ENCODE measurements at regions not wholly inside any gene's neighbourhood (a gene's known extent, or its start where the extent isn't known, plus 50 kb on each side); places are given as distances from the start of the nearest gene placed in this dataset.

DNA sequence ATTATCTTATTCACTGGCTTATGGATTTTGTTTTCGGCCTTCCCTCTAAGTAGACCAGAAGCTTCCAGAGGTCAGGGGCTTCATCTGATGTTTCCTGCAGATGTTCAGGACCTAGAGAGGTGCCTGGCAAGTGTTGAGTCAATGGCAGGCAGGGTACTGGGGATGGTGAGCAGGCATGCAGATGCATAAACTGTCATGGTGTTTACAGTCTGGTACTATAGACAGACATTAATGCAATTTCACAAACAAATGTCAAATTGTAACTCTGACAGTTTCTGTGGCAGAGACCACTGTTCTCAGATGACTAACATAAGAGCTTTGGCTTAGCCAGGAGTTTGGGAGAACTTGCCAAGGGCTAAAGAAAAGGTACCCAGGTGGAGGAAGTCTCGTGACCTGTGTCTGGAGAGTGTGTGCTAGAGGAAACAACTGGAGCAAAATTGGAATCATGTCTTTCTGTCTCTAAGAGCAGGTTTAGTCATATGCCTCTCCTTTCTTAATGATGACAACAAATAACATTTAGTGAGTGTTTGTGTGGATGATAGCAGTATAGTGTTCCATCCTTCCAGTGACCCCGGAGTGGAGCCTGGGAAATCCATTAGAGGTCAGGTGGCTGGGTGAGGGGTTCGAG lies 53.7 kb upstream of the TRAK1 start:
- H3K4me3 ChIP-seq (ENCODE audit: low read length) = no peak overlapping the region
- peaks cover 6% of the 10 kb centered on the region for H3K4me1 ChIP-seq (ENCODE audit: control insufficient read depth, insufficient read depth, low read length)
- no peaks in the 10 kb centered on the region for H3K27me3 ChIP-seq (ENCODE audit: control insufficient read depth, insufficient read depth, low read length)
- DNase-seq = no peak
- no peak overlapping the region for H3K27ac ChIP-seq (ENCODE audit: low read length)
- peaks cover 4% of the 10 kb centered on the region for H3K36me3 ChIP-seq (ENCODE audit: control insufficient read depth, insufficient read depth, low read length)
- 100% methylated on average over 1 of the region's 4 CpGs for WGBS (ENCODE audit: insufficient coverage, low lambda C conversion rate)
- no peaks in the 10 kb centered on the region for H3K9me3 ChIP-seq (ENCODE audit: control insufficient read depth, low read depth, low read length)

GRCh38 chr3:42036483-42036823 lies 54.7 kb upstream of the TRAK1 start:
- peak overlapping the region; percentile 34 for H3K27ac ChIP-seq (ENCODE audit: low read length)
- DNase-seq = peak; percentile 79
- no peaks in the 10 kb centered on the region for H3K9me3 ChIP-seq (ENCODE audit: control insufficient read depth, low read depth, low read length)
- H3K4me3 ChIP-seq (ENCODE audit: low read length) = no peak overlapping the region
- peaks cover 6% of the 10 kb centered on the region for H3K4me1 ChIP-seq (ENCODE audit: control insufficient read depth, insufficient read depth, low read length)
- 80% methylated on average over 1 of the region's 3 CpGs for WGBS (ENCODE audit: insufficient coverage, low lambda C conversion rate)
- H3K36me3 ChIP-seq (ENCODE audit: control insufficient read depth, insufficient read depth, low read length) = peaks cover 4% of the 10 kb centered on the region
- H3K27me3 ChIP-seq (ENCODE audit: control insufficient read depth, insufficient read depth, low read length) = no peaks in the 10 kb centered on the region

DNA sequence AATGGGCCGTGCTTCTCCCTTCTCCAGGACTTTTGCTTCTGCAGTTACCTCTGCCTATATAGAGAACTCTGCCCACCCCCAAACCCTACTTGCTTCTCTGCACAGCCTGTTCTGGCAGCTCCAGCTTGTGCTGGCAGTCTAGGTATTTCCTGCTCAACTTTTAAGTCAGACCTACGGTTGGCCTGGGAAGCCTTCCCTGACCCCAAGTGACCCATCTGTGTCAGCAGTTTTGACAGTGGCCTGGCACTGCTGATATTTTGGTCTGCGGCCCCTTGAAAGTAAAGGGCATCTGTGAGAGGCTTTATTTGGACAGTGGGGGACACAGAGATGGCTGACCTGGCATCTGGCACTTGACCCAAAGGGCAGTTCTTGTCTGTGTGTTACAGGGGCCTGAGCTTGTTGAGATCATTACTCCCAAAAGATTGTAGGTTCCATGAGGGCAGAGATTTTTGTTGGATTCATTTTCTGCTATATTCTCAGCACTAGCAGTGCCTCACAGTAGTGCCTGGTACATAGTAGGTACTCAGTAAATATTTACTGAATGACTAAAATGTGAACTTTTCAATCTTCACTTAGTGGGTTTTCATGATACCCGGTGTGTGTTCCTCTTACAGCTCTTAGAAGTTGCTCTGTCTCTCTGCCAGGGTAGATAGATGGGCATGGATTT lies 55.2 kb upstream of the TRAK1 start:
- Histone ChIP-seq H3K27me3 (ENCODE audit: control insufficient read depth, insufficient read depth, low read length) (no peaks in the 10 kb centered on the region), H3K4me1 (ENCODE audit: control insufficient read depth, insufficient read depth, low read length) (peaks cover 6% of the 10 kb centered on the region), H3K27ac (ENCODE audit: low read length) (peak overlapping the region; percentile 4), H3K9me3 (ENCODE audit: control insufficient read depth, low read depth, low read length) (no peaks in the 10 kb centered on the region), H3K4me3 (ENCODE audit: low read length) (no peak overlapping the region), H3K36me3 (ENCODE audit: control insufficient read depth, insufficient read depth, low read length) (peaks cover 4% of the 10 kb centered on the region)
- DNase-seq = no peak
- no CpG with 5 or more reads among the region's 4 CpGs for whole genome bisulfite sequencing (ENCODE audit: insufficient coverage, low lambda C conversion rate)

GRCh38 chr3:42035007-42035406 lies 56.1 kb upstream of the TRAK1 start:
- peaks cover 4% of the 10 kb centered on the region for H3K36me3 ChIP-seq (ENCODE audit: control insufficient read depth, insufficient read depth, low read length)
- no peak for DNase-seq
- no peak overlapping the region for H3K4me3 ChIP-seq (ENCODE audit: low read length)
- no peaks in the 10 kb centered on the region for H3K27me3 ChIP-seq (ENCODE audit: control insufficient read depth, insufficient read depth, low read length)
- no peak overlapping the region for H3K27ac ChIP-seq (ENCODE audit: low read length)
- no peaks in the 10 kb centered on the region for H3K9me3 ChIP-seq (ENCODE audit: control insufficient read depth, low read depth, low read length)
- H3K4me1 ChIP-seq (ENCODE audit: control insufficient read depth, insufficient read depth, low read length) = peaks cover 6% of the 10 kb centered on the region
- WGBS (ENCODE audit: insufficient coverage, low lambda C conversion rate) = 100% methylated on average over 2 of the region's 3 CpGs

GRCh38 chr3:42033741-42034140 lies 57.4 kb upstream of the TRAK1 start:
- Histone ChIP-seq H3K36me3 (ENCODE audit: control insufficient read depth, insufficient read depth, low read length) (peaks cover 4% of the 10 kb centered on the region), H3K4me1 (ENCODE audit: control insufficient read depth, insufficient read depth, low read length) (peaks cover 6% of the 10 kb centered on the region), H3K27me3 (ENCODE audit: control insufficient read depth, insufficient read depth, low read length) (no peaks in the 10 kb centered on the region), H3K27ac (ENCODE audit: low read length) (no peak overlapping the region), H3K9me3 (ENCODE audit: control insufficient read depth, low read depth, low read length) (no peaks in the 10 kb centered on the region), H3K4me3 (ENCODE audit: low read length) (no peak overlapping the region)
- WGBS (ENCODE audit: insufficient coverage, low lambda C conversion rate) = 75% methylated on average over 1 of the region's 2 CpGs
- DNase-seq = no peak

- peaks cover 6% of the 10 kb centered on the region for H3K4me1 ChIP-seq (ENCODE audit: control insufficient read depth, insufficient read depth, low read length)
- no peaks in the 10 kb centered on the region for H3K27me3 ChIP-seq (ENCODE audit: control insufficient read depth, insufficient read depth, low read length)
- peak overlapping the region; percentile 0 for H3K27ac ChIP-seq (ENCODE audit: low read length)
- no peaks in the 10 kb centered on the region for H3K9me3 ChIP-seq (ENCODE audit: control insufficient read depth, low read depth, low read length)
- no peak overlapping the region for H3K4me3 ChIP-seq (ENCODE audit: low read length)
- DNase-seq = peak in 1 of 2 donors; percentile 33
- no CpG with 5 or more reads among the region's 15 CpGs for WGBS (ENCODE audit: insufficient coverage, low lambda C conversion rate)
- peaks cover 4% of the 10 kb centered on the region for H3K36me3 ChIP-seq (ENCODE audit: control insufficient read depth, insufficient read depth, low read length)
These were observed 58.3 kb upstream of the TRAK1 start for GRCh38 chr3:42032693-42033349.

GRCh38 chr3:42031808-42032480 lies 59.2 kb upstream of the TRAK1 start:
- DNase-seq = no peak
- H3K4me1 ChIP-seq (ENCODE audit: control insufficient read depth, insufficient read depth, low read length) = peaks cover 6% of the 10 kb centered on the region
- no peaks in the 10 kb centered on the region for H3K27me3 ChIP-seq (ENCODE audit: control insufficient read depth, insufficient read depth, low read length)
- H3K36me3 ChIP-seq (ENCODE audit: control insufficient read depth, insufficient read depth, low read length) = peaks cover 4% of the 10 kb centered on the region
- no peak overlapping the region for H3K4me3 ChIP-seq (ENCODE audit: low read length)
- no peaks in the 10 kb centered on the region for H3K9me3 ChIP-seq (ENCODE audit: control insufficient read depth, low read depth, low read length)
- no CpG with 5 or more reads among the region's 8 CpGs for WGBS (ENCODE audit: insufficient coverage, low lambda C conversion rate)
- H3K27ac ChIP-seq (ENCODE audit: low read length) = no peak overlapping the region

DNA sequence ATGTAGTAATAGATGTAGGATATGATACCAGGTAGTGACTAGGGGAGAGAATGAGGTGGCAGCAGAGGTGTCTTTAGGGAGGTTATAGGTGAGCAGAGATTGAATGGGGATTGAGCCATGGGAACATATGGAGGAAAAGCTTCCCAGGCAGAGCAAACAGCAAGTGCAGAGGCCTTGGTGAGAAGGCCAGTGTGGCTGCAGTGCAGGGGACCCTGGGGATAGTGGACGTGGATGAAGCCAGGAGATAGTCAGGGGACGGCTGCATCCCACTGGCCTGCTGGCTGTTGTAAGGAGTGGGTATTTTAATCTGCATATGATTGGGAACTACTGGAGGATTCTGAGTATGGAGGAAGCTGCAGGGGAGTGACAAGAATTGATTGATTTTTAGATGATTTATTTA lies 62.7 kb upstream of the TRAK1 start:
- DNase-seq = no peak
- Histone ChIP-seq H3K9me3 (ENCODE audit: control insufficient read depth, low read depth, low read length) (no peaks in the 10 kb centered on the region), H3K4me1 (ENCODE audit: control insufficient read depth, insufficient read depth, low read length) (peaks cover 19% of the 10 kb centered on the region), H3K27me3 (ENCODE audit: control insufficient read depth, insufficient read depth, low read length) (no peaks in the 10 kb centered on the region), H3K27ac (ENCODE audit: low read length) (no peak overlapping the region), H3K4me3 (ENCODE audit: low read length) (no peak overlapping the region), H3K36me3 (ENCODE audit: control insufficient read depth, insufficient read depth, low read length) (no peaks in the 10 kb centered on the region)
- 80% methylated on average over 1 of the region's 2 CpGs for WGBS (ENCODE audit: insufficient coverage, low lambda C conversion rate)

- WGBS (ENCODE audit: insufficient coverage, low lambda C conversion rate) = 100% methylated on average over 1 of the region's 5 CpGs
- DNase-seq = no peak
- Histone ChIP-seq H3K4me3 (ENCODE audit: low read length) (no peak overlapping the region), H3K9me3 (ENCODE audit: control insufficient read depth, low read depth, low read length) (no peaks in the 10 kb centered on the region), H3K4me1 (ENCODE audit: control insufficient read depth, insufficient read depth, low read length) (peaks cover 16% of the 10 kb centered on the region), H3K36me3 (ENCODE audit: control insufficient read depth, insufficient read depth, low read length) (no peaks in the 10 kb centered on the region), H3K27ac (ENCODE audit: low read length) (no peak overlapping the region), H3K27me3 (ENCODE audit: control insufficient read depth, insufficient read depth, low read length) (no peaks in the 10 kb centered on the region)
These were observed 63.6 kb upstream of the TRAK1 start for GRCh38 chr3:42027571-42027970.

- 18% methylated on average over 1 of the region's 7 CpGs for WGBS (ENCODE audit: insufficient coverage, low lambda C conversion rate)
- Histone ChIP-seq H3K36me3 (ENCODE audit: control insufficient read depth, insufficient read depth, low read length) (no peaks in the 10 kb centered on the region), H3K27ac (ENCODE audit: low read length) (peak overlapping the region; percentile 71), H3K4me1 (ENCODE audit: control insufficient read depth, insufficient read depth, low read length) (peaks cover 16% of the 10 kb centered on the region), H3K27me3 (ENCODE audit: control insufficient read depth, insufficient read depth, low read length) (no peaks in the 10 kb centered on the region), H3K9me3 (ENCODE audit: control insufficient read depth, low read depth, low read length) (no peaks in the 10 kb centered on the region), H3K4me3 (ENCODE audit: low read length) (peak overlapping the region; percentile 8)
- DNase-seq = peak; percentile 94 to 96
These were observed 63.7 kb upstream of the ULK4 start for GRCh38 chr3:42025370-42026138.
